PC-3 (cell line): ENCODE measurements at regions not wholly inside any gene's neighbourhood (a gene's known extent, or its start where the extent isn't known, plus 50 kb on each side); places are given as distances from the start of the nearest gene placed in this dataset.

Source experiments
- ATAC-seq: fragments of 200-7000 bp; cut with Tn5 transposase; 2 replicates; pipeline ENCODE4 v1.9.1; 2020; ENCODE audit warnings: mild to moderate bottlenecking, moderate library complexity
- BruUV-seq: library from RNA; stranded (reverse); fragments of 400-500 nt; replicated peaks from 2 replicates; lab custom pipeline; 2021; lab: Mats Ljungman, UMichigan
- CTCF ChIA-PET: fragments of 300-600 bp; sonication (Branson Sonifier 250); formaldehyde crosslinking; loops from one replicate; lab custom pipeline; 2022; ENCODE audit warnings: antibody characterized with exemption; lab: Charles Lee
- POLR2A ChIA-PET: fragments of 300-600 bp; sonication (Branson Sonifier 250); formaldehyde crosslinking; loops from one replicate; lab custom pipeline; 2022; ENCODE audit warnings: antibody characterized with exemption; ENCODE audit not compliant: unreplicated experiment; lab: Charles Lee
- DNase-seq: peaks from one replicate; pipeline ENCODE4 v3.0.0-alpha.2; 2015
- H2AFZ ChIP-seq: fragments of 300-600 bp; sonication (generic); 2 replicates; pipeline ENCODE4 v1.6.0; 2016; ENCODE audit warnings: antibody characterized with exemption, low read length
- H3F3A ChIP-seq: fragments of 300-600 bp; sonication (generic); one replicate; pipeline ENCODE4 v1.6.0; 2017; ENCODE audit warnings: antibody characterized with exemption, low read length, control low read depth, mild to moderate bottlenecking; ENCODE audit not compliant: unreplicated experiment
- H3K27ac ChIP-seq: fragments of 300-600 bp; sonication (generic); 2 replicates; pipeline ENCODE4 v1.5.1; 2016; ENCODE audit warnings: mild to moderate bottlenecking, low read length
- H3K27me3 ChIP-seq: fragments of 300-600 bp; sonication (generic); 2 replicates; pipeline ENCODE4 v1.6.1; 2016; ENCODE audit warnings: low read length, mixed read lengths
- H3K36me3 ChIP-seq: fragments of 300-600 bp; sonication (generic); 2 replicates; pipeline ENCODE4 v1.6.1; 2016; ENCODE audit warnings: low read depth, mixed run types, low read length, mixed read lengths
- H3K4me1 ChIP-seq: fragments of 300-600 bp; sonication (generic); 2 replicates; pipeline ENCODE4 v1.5.1; 2016; ENCODE audit warnings: low read length; ENCODE audit not compliant: insufficient read depth
- H3K4me2 ChIP-seq: fragments of 300-600 bp; sonication (generic); 2 replicates; pipeline ENCODE4 v1.6.0; 2016; ENCODE audit warnings: low read length
- H3K4me3 ChIP-seq: fragments of 300-600 bp; sonication (generic); 2 replicates; pipeline ENCODE4 v1.5.1; 2016; ENCODE audit warnings: mild to moderate bottlenecking, low read length, mixed read lengths
- H3K79me2 ChIP-seq: fragments of 300-600 bp; sonication (generic); 2 replicates; pipeline ENCODE4 v1.6.1; 2017; ENCODE audit warnings: low read length, mixed read lengths
- H3K9ac ChIP-seq: fragments of 300-600 bp; sonication (generic); 2 replicates; pipeline ENCODE4 v1.6.0; 2016; ENCODE audit warnings: mild to moderate bottlenecking, low read length
- H3K9me2 ChIP-seq: fragments of 300-600 bp; sonication (generic); replicated peaks from 2 replicates; pipeline ENCODE4 v1.6.1; 2016; ENCODE audit warnings: mixed run types, low read length, mixed read lengths
- H3K9me3 ChIP-seq: fragments of 300-600 bp; sonication (generic); 2 replicates; pipeline ENCODE4 v1.6.1; 2016; ENCODE audit warnings: low read length, mixed read lengths
- H4K20me1 ChIP-seq: fragments of 300-600 bp; sonication (generic); 2 replicates; pipeline ENCODE4 v1.6.1; 2016; ENCODE audit warnings: low read length, mixed read lengths
- CTCF ChIP-seq: fragments of 300-600 bp; sonication (generic); conservative IDR thresholded peaks from 2 replicates; pipeline ENCODE4 v1.5.1; 2017; ENCODE audit warnings: antibody characterized with exemption, low read depth, mild to moderate bottlenecking, low read length
- EZH2 ChIP-seq: fragments of 300-600 bp; sonication (generic); IDR thresholded peaks from one replicate; pipeline ENCODE4 v1.6.1; 2017; ENCODE audit warnings: antibody characterized with exemption, mild to moderate bottlenecking, low read length; ENCODE audit not compliant: unreplicated experiment
- EZH2phosphoT487 ChIP-seq: fragments of 300-600 bp; sonication (generic); IDR thresholded peaks from 2 replicates; pipeline ENCODE4 v1.6.1; 2018; ENCODE audit warnings: mild to moderate bottlenecking, antibody characterized with exemption, low read length, borderline replicate concordance
- intact Hi-C: fragments of 100-400 bp; cut with micrococcal nuclease; formaldehyde crosslinking; loops from 2 replicates; pipeline ENCODE4 v1.9.0; 2023

DNA sequence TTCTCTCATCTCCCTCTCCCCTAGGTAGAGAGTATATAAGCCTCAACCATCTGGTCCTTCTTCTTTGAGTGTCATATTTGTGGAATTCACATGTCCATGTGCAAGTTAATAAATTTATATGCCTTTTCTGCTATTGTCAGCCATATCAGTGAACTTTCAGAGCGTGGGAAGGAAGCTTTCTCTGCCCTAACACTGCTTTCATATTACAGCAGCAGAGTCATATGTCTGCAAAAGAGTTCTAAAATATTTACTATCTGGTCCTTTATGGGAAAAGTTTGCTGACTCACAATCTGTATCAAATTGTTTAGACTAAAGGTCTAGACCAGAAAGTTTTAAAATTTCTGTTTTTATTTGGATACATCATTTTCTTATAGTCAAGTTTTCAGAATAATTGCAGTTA, 669.0 kb downstream of the LRRC70 start:
- H2AFZ ChIP-seq, result no peak overlapping the region

DNA sequence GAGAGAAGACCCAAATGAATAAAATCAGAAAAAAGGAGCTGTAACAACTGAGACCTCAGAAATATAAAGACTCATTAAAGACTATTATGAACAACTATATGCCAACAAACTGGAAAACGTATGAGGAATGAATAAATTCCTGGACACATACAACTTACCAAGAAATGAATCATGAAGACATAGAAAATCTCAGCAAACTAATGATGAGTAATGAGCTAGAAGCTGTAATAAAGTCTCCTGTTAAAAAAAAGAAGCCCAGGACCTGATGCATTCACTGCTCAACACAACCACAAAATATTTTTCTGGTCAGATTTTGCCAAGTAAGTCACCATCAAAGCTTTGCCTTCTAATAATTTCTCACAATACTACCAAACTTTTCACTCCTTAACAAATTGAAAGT, 666.7 kb downstream of the LRRC70 start:
- no peak overlapping the region for H3K9ac ChIP-seq
- POLR2A ChIA-PET, result interaction anchor here (0.6 kb wide), 1 partner anchor 828 kb away, joined by 4 read pairs; no protein-coding TSS in a partner anchor
- DNase-seq (peak; percentile 60), ATAC-seq (peak; percentile 65)
- H3K9me3 ChIP-seq, result no peaks in the 10 kb centered on the region
- H3F3A ChIP-seq, result no peaks in the 10 kb centered on the region
- 0 out of 2 replicates have a peak overlapping the region, but pooled peaks have one; percentile 23 for H3K27ac ChIP-seq
- H2AFZ ChIP-seq, result no peak overlapping the region
- no peak overlapping the region for H3K4me3 ChIP-seq
- no peaks in the 10 kb centered on the region for H3K27me3 ChIP-seq
- H3K4me1 ChIP-seq, result peaks cover 15% of the 10 kb centered on the region; the same call in 1 of the 2 replicates
- intact Hi-C loops, result loop anchor here (5.0 kb wide), 3 partner anchors 73 to 157 kb away; no protein-coding TSS in a partner anchor
- no peaks in the 10 kb centered on the region for H4K20me1 ChIP-seq
- TF ChIP-seq CTCF, result no peak
- TF ChIP-seq EZH2, result no peak
- TF ChIP-seq EZH2phosphoT487, result no peak
- BruUV-seq, result no TSS peak
- CTCF ChIA-PET, result no interaction called here
- no peaks in the 10 kb centered on the region for H3K36me3 ChIP-seq
- 0 out of 2 replicates have a peak overlapping the region, but pooled peaks have one; percentile 7 for H3K4me2 ChIP-seq
- H3K9me2 ChIP-seq, result no peaks in the 10 kb centered on the region
- no peaks in the 10 kb centered on the region for H3K79me2 ChIP-seq

More for the DNA sequence above, 669.0 kb downstream of the LRRC70 start:
- ATAC-seq (no peak), DNase-seq (no peak)
- no peak overlapping the region for H3K4me2 ChIP-seq
- no peaks in the 10 kb centered on the region for H3K27me3 ChIP-seq
- H3F3A ChIP-seq, result no peaks in the 10 kb centered on the region
- H3K4me3 ChIP-seq, result no peak overlapping the region
- H3K79me2 ChIP-seq, result no peaks in the 10 kb centered on the region
- no peak overlapping the region for H3K27ac ChIP-seq
- H3K9me3 ChIP-seq, result no peaks in the 10 kb centered on the region
- no peaks in the 10 kb centered on the region for H4K20me1 ChIP-seq
- H3K4me1 ChIP-seq, result peaks cover 15% of the 10 kb centered on the region; the same call in 1 of the 2 replicates
- BruUV-seq, result no TSS peak
- no peak for TF ChIP-seq CTCF
- TF ChIP-seq EZH2phosphoT487, result no peak
- no peak for TF ChIP-seq EZH2
- no peaks in the 10 kb centered on the region for H3K9me2 ChIP-seq
- no peaks in the 10 kb centered on the region for H3K36me3 ChIP-seq
- H3K9ac ChIP-seq, result no peak overlapping the region
- ChIA-PET CTCF (no interaction called here), POLR2A (no interaction called here)
- intact Hi-C loops, result loop anchor here (5.0 kb wide), 3 partner anchors 75 to 155 kb away; no protein-coding TSS in a partner anchor

DNA sequence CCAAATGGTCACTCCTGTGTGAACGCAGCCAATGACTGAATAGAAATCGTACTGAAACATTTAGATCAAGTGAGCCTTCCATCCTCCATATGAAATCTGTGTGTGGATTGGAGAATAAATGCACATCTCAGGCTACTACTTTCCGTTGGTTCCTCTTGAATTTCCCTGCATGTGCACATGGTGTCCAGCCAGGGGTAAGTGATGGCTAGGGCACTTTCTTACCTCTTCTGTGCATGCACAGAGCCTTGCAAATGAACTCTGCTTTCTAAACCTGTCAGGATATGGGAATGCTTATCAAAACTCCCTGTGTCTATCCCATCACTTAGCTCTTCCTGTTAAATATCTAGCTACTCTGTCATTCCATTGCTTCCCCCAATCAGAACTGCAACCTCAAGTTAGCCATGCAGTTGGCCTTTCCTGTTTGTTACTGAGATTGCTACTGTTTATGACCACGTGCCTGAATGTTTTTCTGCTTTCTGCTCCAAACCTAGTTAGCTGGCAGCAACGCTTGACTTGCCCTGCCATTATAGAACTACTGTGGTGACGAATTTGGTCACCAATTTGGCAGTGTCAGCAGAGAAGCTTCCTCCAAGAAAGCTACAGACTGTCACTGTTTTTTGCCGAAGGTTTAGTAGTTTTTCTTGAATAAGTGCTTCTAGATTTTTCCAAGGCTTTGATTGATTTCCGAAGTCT, 661.6 kb downstream of the LRRC70 start:
- Histone ChIP-seq H3F3A (no peaks in the 10 kb centered on the region), H3K36me3 (no peaks in the 10 kb centered on the region), H3K9me2 (no peaks in the 10 kb centered on the region), H3K9ac (no peak overlapping the region), H3K9me3 (no peaks in the 10 kb centered on the region), H3K27ac (no peak overlapping the region), H2AFZ (no peak overlapping the region), H4K20me1 (no peaks in the 10 kb centered on the region), H3K4me3 (no peak overlapping the region), H3K4me2 (no peak overlapping the region), H3K27me3 (no peaks in the 10 kb centered on the region), H3K79me2 (no peaks in the 10 kb centered on the region), H3K4me1 (peaks cover 5% of the 10 kb centered on the region; the same call in 1 of the 2 replicates)
- TF ChIP-seq EZH2, result no peak
- TF ChIP-seq CTCF, result no peak
- TF ChIP-seq EZH2phosphoT487, result no peak
- DNase-seq (no peak), ATAC-seq (no peak)
- intact Hi-C loops, result no loop called here
- CTCF ChIA-PET, result no interaction called here
- POLR2A ChIA-PET, result no interaction called here
- BruUV-seq, result no TSS peak
